H1 (cell line): ENCODE measurements at regions not wholly inside any gene's neighbourhood (a gene's known extent, or its start where the extent isn't known, plus 50 kb on each side); places are given as distances from the start of the nearest gene placed in this dataset.

Experiments used
- CTCF ChIA-PET: fragments of 300-600 bp; sonication (Branson Sonifier 250); formaldehyde crosslinking; loops from one replicate; lab custom pipeline; 2021; ENCODE audit not compliant: partially characterized antibody; lab: Charles Lee
- POLR2A ChIA-PET: fragments of 300-600 bp; sonication (Branson Sonifier 250); formaldehyde crosslinking; loops from one replicate; lab custom pipeline; 2021; ENCODE audit warnings: inconsistent platforms; ENCODE audit not compliant: partially characterized antibody; lab: Charles Lee
- DNase-seq, 2 experiments: peaks; one replicate each; pipeline versions ENCODE4 v3.0.0 to v3.0.0-alpha.2; 2010 to 2022; ENCODE audit warnings: low spot score in 2 of 2, low read depth in 1 of 2, mixed read lengths in 1 of 2
- FAIRE-seq: peaks from 2 replicates; lab custom pipeline; 2011; peaks lifted over from hg19 to GRCh38; lab: Jason Lieb, UNC
- H2AFZ ChIP-seq: 2 replicates; pipeline ENCODE4 v1.8.1; 2012; ENCODE audit warnings: low read length, inconsistent platforms
- H2AK5ac ChIP-seq: 2 replicates; pipeline ENCODE4 v1.6.1; 2013; ENCODE audit warnings: low read depth, low read length
- H2BK120ac ChIP-seq: replicated peaks from 2 replicates; pipeline ENCODE3; 2013; ENCODE audit warnings: low read depth, low read length, inconsistent platforms
- H2BK12ac ChIP-seq: 2 replicates; pipeline ENCODE4 v1.6.1; 2013; ENCODE audit warnings: low read depth, low read length
- H2BK15ac ChIP-seq: 2 replicates; pipeline ENCODE4 v1.6.1; 2013; ENCODE audit warnings: low read length
- H2BK20ac ChIP-seq: 2 replicates; pipeline ENCODE4 v1.6.1; 2013; ENCODE audit warnings: low read length
- H2BK5ac ChIP-seq: 2 replicates; pipeline ENCODE4 v1.6.1; 2013; ENCODE audit warnings: low read depth, low read length
- H3K14ac ChIP-seq: 2 replicates; pipeline ENCODE4 v1.6.1; 2013; ENCODE audit warnings: inconsistent platforms; ENCODE audit not compliant: insufficient read length
- H3K18ac ChIP-seq: 2 replicates; pipeline ENCODE4 v1.6.1; 2013; ENCODE audit warnings: low read length; ENCODE audit errors: extremely low read depth
- H3K23ac ChIP-seq: 2 replicates; pipeline ENCODE4 v1.6.1; 2013; ENCODE audit warnings: inconsistent platforms; ENCODE audit not compliant: insufficient read length
- H3K23me2 ChIP-seq: 2 replicates; pipeline ENCODE4 v1.6.1; 2013; ENCODE audit warnings: low read depth, low read length
- H3K27ac ChIP-seq: 2 replicates; pipeline ENCODE4 v1.6.1; 2011; ENCODE audit warnings: low read depth, low read length, inconsistent platforms
- H3K27me3 ChIP-seq, 4 experiments: replicated peaks in 1 of 4; 1 replicate in 1 of 4; 2 replicates in 3 of 4; pipeline versions ENCODE4 v1.6.1 to v1.8.1; 2011 to 2013; ENCODE audit warnings: low read length in 3 of 4, mild to moderate bottlenecking in 3 of 4, inconsistent platforms in 2 of 4, mixed read lengths in 2 of 4, moderate library complexity in 1 of 4; ENCODE audit not compliant: control insufficient read depth in 3 of 4, insufficient read depth in 3 of 4; ENCODE audit errors: extremely low read depth in 1 of 4
- H3K36me3 ChIP-seq, 4 experiments: 2 replicates each; pipeline versions ENCODE4 v1.6.1 to v1.8.1; 2011 to 2013; ENCODE audit warnings: mild to moderate bottlenecking in 4 of 4, low read length in 3 of 4, moderate library complexity in 2 of 4, control low read depth in 1 of 4, inconsistent platforms in 1 of 4; ENCODE audit not compliant: insufficient read depth in 4 of 4, control insufficient read depth in 2 of 4
- H3K4ac ChIP-seq: replicated peaks from 2 replicates; pipeline ENCODE3; 2013; ENCODE audit warnings: low read length, low read depth, mixed read lengths, inconsistent platforms; ENCODE audit not compliant: insufficient read length
- H3K4me1 ChIP-seq, 4 experiments: replicated peaks in 1 of 4; 1 replicate in 1 of 4; 2 replicates in 3 of 4; pipeline versions ENCODE4 v1.6.1 to v1.8.1; 2011 to 2013; ENCODE audit warnings: low read length in 3 of 4, inconsistent platforms in 2 of 4, mixed read lengths in 1 of 4; ENCODE audit not compliant: insufficient read depth in 4 of 4, control insufficient read depth in 3 of 4
- H3K4me2 ChIP-seq, 2 experiments: 2 replicates each; pipeline versions ENCODE4 v1.6.1 to v1.8.1; 2011 to 2013; ENCODE audit warnings: low read depth in 2 of 2, low read length in 2 of 2, control low read depth in 1 of 2, inconsistent platforms in 1 of 2, mild to moderate bottlenecking in 1 of 2; ENCODE audit not compliant: insufficient read depth in 1 of 2
- H3K4me3 ChIP-seq, 4 experiments: fragments of 200-600, 300-600 bp in 1 of 4; sonication (generic), shearing (Covaris generic), sonication (Bioruptor Twin) in 1 of 4; 2 replicates each; pipeline versions ENCODE4 v1.5.1 to v1.8.1; 2011 to 2016; ENCODE audit warnings: low read length in 4 of 4, low read depth in 3 of 4, control low read depth in 2 of 4, inconsistent platforms in 2 of 4, mild to moderate bottlenecking in 2 of 4, mixed read lengths in 1 of 4, moderate library complexity in 1 of 4; ENCODE audit not compliant: insufficient read depth in 2 of 4; ENCODE audit errors: extremely low read depth in 1 of 4
- H3K56ac ChIP-seq: replicated peaks from 2 replicates; pipeline ENCODE3; 2013; ENCODE audit warnings: low read depth, mild to moderate bottlenecking, mixed read lengths, low read length, inconsistent platforms; ENCODE audit not compliant: insufficient read length
- H3K79me1 ChIP-seq: 2 replicates; pipeline ENCODE4 v1.6.1; 2013; ENCODE audit warnings: low read depth, low read length, control low read depth
- H3K79me2 ChIP-seq, 2 experiments: 2 replicates each; pipeline versions ENCODE4 v1.6.1 to v1.8.1; 2012 to 2013; ENCODE audit warnings: low read length in 2 of 2, mild to moderate bottlenecking in 2 of 2, inconsistent platforms in 1 of 2; ENCODE audit not compliant: insufficient read depth in 2 of 2, control insufficient read depth in 1 of 2
- H3K9ac ChIP-seq, 4 experiments: replicated peaks in 1 of 4; 1 replicate in 1 of 4; 2 replicates in 3 of 4; pipeline versions ENCODE4 v1.6.1 to v1.8.1; 2011 to 2013; ENCODE audit warnings: low read depth in 3 of 4, low read length in 3 of 4, control low read depth in 2 of 4, mild to moderate bottlenecking in 2 of 4, moderate library complexity in 2 of 4, inconsistent platforms in 1 of 4; ENCODE audit errors: extremely low read depth in 1 of 4
- H3K9me3 ChIP-seq, 2 experiments: 2 replicates each; pipeline versions ENCODE4 v1.6.1 to v1.8.1; 2012 to 2013; ENCODE audit warnings: mild to moderate bottlenecking in 2 of 2, moderate library complexity in 2 of 2, control low read depth in 1 of 2, inconsistent platforms in 1 of 2, low read depth in 1 of 2, low read length in 1 of 2, mixed read lengths in 1 of 2; ENCODE audit not compliant: insufficient read depth in 2 of 2
- H4K20me1 ChIP-seq, 2 experiments: replicated peaks in 1 of 2; 2 replicates each; pipeline versions ENCODE3 to v1.8.1; 2011 to 2013; ENCODE audit warnings: inconsistent platforms in 2 of 2, low read length in 2 of 2, mild to moderate bottlenecking in 1 of 2; ENCODE audit not compliant: insufficient read depth in 2 of 2, control insufficient read depth in 1 of 2
- H4K5ac ChIP-seq: 2 replicates; pipeline ENCODE4 v1.6.1; 2013; ENCODE audit warnings: low read length, low read depth, mixed read lengths, inconsistent platforms; ENCODE audit not compliant: insufficient read length
- H4K8ac ChIP-seq: 2 replicates; pipeline ENCODE4 v1.8.0; 2013; ENCODE audit warnings: mild to moderate bottlenecking, moderate library complexity, low read length, inconsistent platforms; ENCODE audit not compliant: insufficient read depth; ENCODE audit errors: extremely low read depth
- H4K91ac ChIP-seq: replicated peaks from 2 replicates; pipeline ENCODE3; 2013; ENCODE audit warnings: low read length, mixed read lengths, inconsistent platforms; ENCODE audit not compliant: insufficient read length
- MAFK ChIP-seq: IDR thresholded peaks from 2 replicates; pipeline ENCODE4 v1.6.1; 2012; ENCODE audit warnings: low read depth, mild to moderate bottlenecking, improper control_type of control experiment, low read length
- RBBP5 ChIP-seq: IDR thresholded peaks from 2 replicates; pipeline ENCODE4 v1.7.1; 2012; ENCODE audit warnings: low read depth, mild to moderate bottlenecking, inconsistent platforms, low read length, moderate library complexity, borderline replicate concordance
- RNF2 ChIP-seq: fragments of 200-900, 300-1000 bp; sonication (generic); IDR thresholded peaks from 2 replicates; pipeline ENCODE4 v1.7.1; 2016; ENCODE audit warnings: borderline replicate concordance, low read depth, mild to moderate bottlenecking, antibody characterized with exemption, low read length; ENCODE audit not compliant: poor library complexity, severe bottlenecking; ENCODE audit errors: missing control alignments
- SP2 ChIP-seq: IDR thresholded peaks from 2 replicates; pipeline ENCODE4 v1.6.1; 2012; ENCODE audit warnings: mild to moderate bottlenecking, low read length, inconsistent platforms
- ZNF274 ChIP-seq: IDR thresholded peaks from 2 replicates; pipeline ENCODE4 v1.7.0; 2012; ENCODE audit warnings: low read length, borderline replicate concordance; ENCODE audit errors: extremely low read depth

DNA sequence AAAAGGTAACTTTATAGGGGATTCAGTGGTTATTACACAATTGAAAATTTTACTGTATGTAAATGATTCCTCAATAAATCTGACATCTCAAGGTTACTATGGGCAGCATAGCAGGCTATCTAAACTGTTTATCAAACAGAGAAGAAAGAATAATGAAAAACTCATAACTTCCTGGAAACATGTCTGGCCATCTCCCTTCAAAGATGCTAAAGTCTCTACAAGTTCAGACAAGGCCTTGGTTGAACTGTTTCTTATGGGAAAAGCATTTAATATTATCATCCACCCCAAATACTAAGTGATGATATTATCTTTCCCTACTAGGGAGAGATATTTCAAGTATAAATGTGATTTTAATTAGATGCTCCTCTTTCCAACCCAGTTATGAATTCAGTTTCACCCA is 114.9 kb downstream of the ARRDC4 start:
- Histone ChIP-seq H3K36me3 (no peaks in the 10 kb centered on the region), H4K5ac (no peak overlapping the region), H3K9me3 (no peaks in the 10 kb centered on the region), H3K27ac (no peak overlapping the region), H2BK120ac (no peak overlapping the region), H4K20me1 (no peaks in the 10 kb centered on the region), H3K79me2 (no peaks in the 10 kb centered on the region), H2BK5ac (no peak overlapping the region), H3K4ac (no peak overlapping the region), H4K8ac (no peak overlapping the region), H2BK15ac (no peak overlapping the region), H4K91ac (no peak overlapping the region), H3K4me1 (0 out of 7 replicates have a peak, but pooled peaks cover 0 to 2% (median 0%) of the 10 kb centered on the region in 4 experiments), H3K4me3 (no peak overlapping the region), H3K14ac (no peak overlapping the region), H3K27me3 (no peaks in the 10 kb centered on the region), H2BK12ac (no peak overlapping the region), H3K18ac (no peak overlapping the region), H3K23me2 (no peaks in the 10 kb centered on the region), H3K23ac (no peak overlapping the region), H2AK5ac (no peak overlapping the region), H3K56ac (no peak overlapping the region), H3K79me1 (no peaks in the 10 kb centered on the region), H3K4me2 (no peak overlapping the region), H3K9ac (no peak overlapping the region), H2BK20ac (no peak overlapping the region), H2AFZ (no peak overlapping the region)
- ChIA-PET POLR2A (no interaction called here), CTCF (interaction anchor here (1.7 to 2.0 kb wide), 2 partner anchors 11 to 79 kb away, joined by 5 read pairs; no protein-coding TSS in a partner anchor)
- DNase-seq (no peak), FAIRE-seq (no peak)
- no peak for TF ChIP-seq ZNF274
- no peak for TF ChIP-seq SP2
- no peak for TF ChIP-seq MAFK
- no peak for TF ChIP-seq RBBP5
- TF ChIP-seq RNF2: no peak
